ENCODE measurements at regions not wholly inside any gene's neighbourhood (a gene's known extent, or its start where the extent isn't known, plus 50 kb on each side); places are given as distances from the start of the nearest gene placed in this dataset.
A peak's percentile ranks its signal among the peaks of the same experiment; 100 is the strongest.
"Not testable (repeated sequence)": the region's sequence is repeated elsewhere in the genome, so short reads cannot be mapped to it uniquely, and the experiment has no call there.

DNA sequence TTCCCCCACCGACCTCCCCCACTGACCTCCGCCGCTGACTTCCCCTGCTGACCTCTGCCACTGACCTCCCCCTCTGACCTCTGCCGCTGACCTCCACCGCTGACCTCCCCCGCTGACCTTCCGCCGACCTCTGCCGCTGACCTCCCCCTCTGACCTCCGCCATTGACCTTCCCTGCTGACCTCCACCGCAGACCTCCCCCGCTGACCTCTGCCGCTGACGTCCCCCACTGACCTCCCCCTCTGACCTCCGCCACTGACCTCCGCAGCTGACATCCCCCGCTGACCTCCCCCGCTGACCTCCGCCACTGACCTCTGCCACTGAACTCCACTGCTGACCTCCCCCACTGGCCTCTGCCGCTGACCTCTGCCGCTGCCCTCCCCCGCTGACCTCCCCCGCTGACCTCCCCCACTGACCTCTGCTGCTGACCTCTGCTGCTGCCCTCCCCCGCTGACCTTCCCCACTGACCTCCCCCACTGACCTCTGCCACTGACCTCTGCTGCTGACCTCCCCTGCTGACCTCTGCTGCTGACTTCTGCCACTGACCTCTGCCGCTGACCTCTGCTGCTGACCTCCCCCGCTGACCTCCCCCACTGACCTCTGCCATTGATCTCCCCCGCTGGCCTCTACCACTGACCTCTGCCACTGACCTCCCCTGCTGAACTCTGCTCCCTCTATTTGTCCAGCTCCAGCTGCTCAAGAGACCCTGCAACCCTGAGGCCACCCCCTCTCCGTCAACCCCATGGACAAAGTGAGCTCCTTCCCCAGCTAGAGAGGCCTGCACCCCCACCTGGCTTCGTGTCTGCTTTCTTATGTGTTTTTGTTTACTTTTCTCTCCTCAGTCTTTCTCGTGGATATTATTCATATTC is 91.4 kb upstream of the AFDN start:
- no peak for DNase-seq (ENCODE audit: low spot score)

GRCh38 chr6:167735951-167736288 is 90.8 kb upstream of the AFDN start:
- DNase-seq (ENCODE audit: low spot score), result no peak

GRCh38 chr6:167736486-167737204 is 90.1 kb upstream of the AFDN start:
- no peak for DNase-seq (ENCODE audit: low spot score)

DNA sequence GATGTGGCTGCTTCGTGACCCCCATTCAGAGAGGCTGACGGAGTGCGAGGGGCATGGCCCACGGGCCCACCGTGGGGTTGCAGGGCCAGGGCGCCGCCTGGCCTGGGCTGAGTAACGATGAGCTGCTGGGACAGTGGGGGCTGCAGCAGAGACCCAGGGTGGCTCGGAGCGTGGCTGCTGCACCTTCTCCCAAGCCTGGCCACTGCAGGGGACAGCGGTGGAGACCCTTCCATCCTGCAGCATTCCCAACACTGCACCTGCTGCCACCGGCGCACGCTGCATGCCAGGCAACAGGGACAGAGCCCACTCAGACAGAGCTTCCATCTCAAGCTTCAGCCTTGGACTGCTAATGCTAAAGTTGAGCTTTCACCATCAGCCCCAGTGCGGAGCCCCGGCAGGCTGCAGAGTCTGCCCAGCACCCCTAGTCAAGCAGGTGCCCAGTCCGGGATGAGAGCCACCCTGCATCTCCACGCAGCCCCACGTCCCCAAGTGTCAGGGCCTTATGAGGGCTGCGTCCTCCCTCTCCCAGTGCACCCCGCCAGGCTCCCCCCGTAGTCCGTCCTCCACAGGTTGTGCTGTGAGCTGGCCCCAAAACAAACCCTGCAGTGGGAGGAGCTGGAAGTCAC is 89.4 kb upstream of the AFDN start:
- no peak for DNase-seq (ENCODE audit: low spot score)

DNA sequence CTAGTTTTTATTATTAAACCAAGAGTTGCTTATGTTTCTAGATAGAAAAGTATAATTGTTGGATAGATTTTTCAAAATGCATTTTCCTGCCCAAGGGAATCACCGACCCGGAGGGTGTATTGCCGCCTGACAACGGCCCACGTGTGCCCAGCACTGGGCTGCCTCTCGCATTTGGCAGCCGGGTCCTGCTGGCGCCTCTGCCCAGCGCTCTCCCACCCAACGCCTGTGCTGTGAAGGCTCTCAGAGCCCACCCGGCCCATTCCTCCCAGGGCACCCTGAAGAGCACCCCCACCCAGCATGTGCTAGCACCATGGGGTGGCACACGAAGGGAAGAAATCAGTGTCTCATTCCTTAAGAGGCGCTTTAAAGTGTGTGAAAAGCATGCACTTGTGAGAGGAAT is 88.3 kb upstream of the AFDN start:
- DNase-seq (ENCODE audit: low spot score), result no peak

DNA sequence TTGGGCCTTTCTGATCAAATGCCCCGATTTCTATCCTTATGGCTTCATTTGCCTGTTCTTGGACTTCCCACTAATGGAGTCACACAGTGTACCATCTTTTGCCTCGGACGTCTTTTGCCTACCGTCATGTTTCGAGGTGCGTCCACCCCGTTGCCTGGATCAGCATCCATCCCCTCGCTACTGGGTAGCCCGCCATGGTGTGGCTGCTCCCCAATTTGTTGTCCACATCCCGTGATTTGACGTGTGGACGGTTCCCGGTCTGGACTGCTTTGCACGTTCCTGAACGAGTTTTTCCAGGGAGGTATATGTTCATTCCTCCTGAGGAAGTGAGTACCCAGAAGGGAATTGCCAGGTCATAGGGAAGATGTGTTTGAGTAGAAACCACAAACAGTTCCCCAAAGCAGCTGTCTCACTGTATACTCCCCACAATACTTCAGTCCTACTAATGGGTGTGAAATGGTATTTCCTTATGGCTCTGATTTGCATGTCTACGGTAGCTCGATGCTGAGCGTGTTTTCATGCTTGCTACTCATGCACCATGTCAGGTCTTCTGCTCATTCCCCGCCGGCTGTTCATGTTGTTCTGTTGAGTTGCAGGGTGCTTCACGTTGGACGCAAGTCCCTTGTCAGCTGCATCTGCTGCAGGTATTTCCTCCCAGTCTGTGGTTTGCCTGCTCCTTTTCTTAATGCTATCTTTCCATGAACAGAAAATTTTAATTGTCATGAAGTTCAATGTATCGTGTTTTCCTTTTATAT is 86.8 kb upstream of the AFDN start:
- DNase-seq (ENCODE audit: low spot score), result no peak

GRCh38 chr6:167742719-167743303 is 83.9 kb upstream of the AFDN start:
- no peak for DNase-seq (ENCODE audit: low spot score)

GRCh38 chr6:167744681-167745669 is 81.7 kb upstream of the AFDN start:
- no peak for DNase-seq (ENCODE audit: low spot score)

DNA sequence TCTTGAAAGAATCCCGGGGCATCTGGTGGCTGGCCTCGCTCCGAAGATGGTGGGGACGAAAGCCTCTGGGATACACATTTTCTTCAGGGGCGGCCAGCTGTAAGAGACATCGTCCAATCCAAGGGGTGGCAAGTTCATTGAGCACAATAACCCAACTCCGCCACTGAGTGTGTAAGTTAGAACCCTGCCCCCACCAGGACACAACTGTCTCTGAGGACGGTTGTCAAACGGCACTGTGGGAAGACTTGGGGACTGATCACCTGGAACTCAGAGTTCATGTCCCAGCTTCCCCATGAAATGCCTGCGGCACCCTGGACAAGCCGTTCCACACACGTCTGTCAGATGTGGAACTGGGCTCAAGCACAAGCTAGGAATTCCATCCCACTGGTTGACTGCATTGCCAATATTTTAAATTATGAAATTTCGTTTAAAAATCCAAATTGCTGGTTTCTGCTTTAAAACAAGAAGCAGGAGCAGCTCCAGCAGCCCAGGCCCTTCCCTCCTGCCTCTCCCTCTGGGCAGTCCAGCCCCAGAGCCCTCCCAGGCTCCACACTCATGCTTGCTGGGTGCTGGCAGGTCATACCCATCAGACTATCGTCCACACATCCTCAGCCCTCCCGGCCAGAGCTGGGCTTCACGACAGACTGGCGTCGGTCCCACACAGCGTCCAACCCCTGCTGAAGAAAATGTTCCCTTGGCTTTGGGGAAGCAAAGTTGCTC is 80.9 kb upstream of the AFDN start:
- no peak for DNase-seq (ENCODE audit: low spot score)

DNA sequence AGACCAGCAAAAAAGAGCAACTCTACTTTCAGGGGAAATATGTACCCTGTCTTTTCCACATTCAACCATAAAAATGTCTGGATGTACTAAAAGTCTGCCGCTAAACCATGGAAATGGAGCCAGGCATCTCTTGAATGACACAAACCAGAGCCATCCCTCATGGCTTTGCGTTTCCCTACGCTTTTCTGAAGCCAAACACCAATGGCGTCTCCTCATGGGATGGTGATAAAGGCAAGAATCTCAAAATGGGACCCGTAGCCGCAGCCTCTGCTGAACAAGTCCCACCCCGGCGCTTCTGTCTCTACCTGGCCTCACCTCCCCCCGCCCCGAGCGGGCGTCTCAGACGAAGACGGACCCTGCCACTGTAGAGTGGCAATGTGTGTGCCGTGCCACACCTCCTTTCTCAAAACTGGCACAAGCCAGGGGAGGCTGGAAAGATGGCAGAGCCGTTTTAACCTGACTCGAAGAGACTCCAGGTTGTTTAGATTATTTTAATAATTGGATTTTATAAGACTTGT is 80.3 kb upstream of the AFDN start:
- no peak for DNase-seq (ENCODE audit: low spot score)

DNA sequence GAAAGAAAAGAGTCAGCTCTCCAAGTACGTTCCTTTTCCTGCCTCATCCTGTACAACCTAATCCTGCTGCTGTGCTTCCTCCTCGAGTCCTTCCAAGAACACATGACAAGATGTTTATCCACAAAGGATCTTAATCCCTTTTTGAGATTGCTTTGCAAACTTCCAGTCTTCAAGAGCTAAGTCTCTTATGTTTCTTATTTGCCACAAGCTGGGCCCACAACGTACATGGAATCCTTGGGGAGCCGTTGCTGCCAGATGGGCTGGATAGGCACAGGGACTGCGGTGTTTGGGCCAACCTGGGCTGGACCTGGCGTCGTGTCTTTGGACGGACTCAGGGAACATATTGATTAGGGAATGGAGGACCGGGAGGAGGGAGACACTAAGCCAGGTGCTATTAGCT is 79.7 kb upstream of the AFDN start:
- no peak for DNase-seq (ENCODE audit: low spot score)

DNA sequence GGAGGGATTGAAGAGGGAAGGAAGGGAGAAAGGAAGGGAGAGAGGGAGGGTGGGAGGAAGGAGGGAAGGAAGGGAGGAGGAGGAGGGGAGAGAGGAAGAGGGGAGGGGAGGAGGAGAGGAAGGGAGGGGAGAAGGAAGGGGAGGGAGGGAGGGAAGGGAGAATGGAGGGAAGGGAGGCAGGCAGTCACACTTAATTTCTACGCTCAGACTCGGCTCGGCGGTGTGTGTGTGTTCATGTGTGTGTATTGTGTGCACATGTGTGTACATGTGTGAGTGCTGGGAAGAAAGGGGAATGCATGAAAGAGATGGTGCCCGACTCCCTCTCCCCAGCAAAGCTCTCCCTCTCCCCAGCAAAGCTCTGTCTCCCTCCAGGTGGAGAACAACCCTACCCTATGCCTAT is 79.1 kb upstream of the AFDN start:
- no peak for DNase-seq (ENCODE audit: low spot score)

GRCh38 chr6:167748046-167748445 is 78.7 kb upstream of the AFDN start:
- no peak for DNase-seq (ENCODE audit: low spot score)

- no peak for DNase-seq (ENCODE audit: low spot score)
These were observed 78.0 kb upstream of the AFDN start for GRCh38 chr6:167748458-167749379.

GRCh38 chr6:167750956-167751358 is 75.8 kb upstream of the AFDN start:
- peak; percentile 35 for DNase-seq (ENCODE audit: low spot score)

- no peak for DNase-seq (ENCODE audit: low spot score)
These were observed 75.1 kb upstream of the AFDN start for GRCh38 chr6:167751579-167752115.

GRCh38 chr6:167753281-167753680 is 73.4 kb upstream of the AFDN start:
- DNase-seq (ENCODE audit: low spot score), result not testable (repeated sequence)

DNA sequence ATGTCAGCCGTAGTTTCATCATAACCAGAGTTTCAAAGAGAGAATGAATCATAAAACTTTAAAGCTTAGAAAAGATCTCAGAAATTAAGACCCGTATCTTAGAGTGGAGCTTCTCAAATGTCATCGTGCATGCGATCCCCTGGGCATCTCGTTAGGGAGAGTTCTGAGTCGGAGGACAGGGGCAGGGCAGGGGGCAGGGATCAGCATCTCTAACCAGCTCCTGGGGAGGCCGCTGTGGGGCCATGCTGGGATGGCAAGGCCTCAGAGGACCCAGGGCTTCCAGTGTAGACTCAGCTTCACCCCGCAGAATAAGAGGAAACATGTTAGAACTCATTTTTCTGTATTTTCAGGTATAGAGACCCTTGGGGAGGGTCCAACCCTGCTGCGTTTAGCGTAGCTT is 72.0 kb upstream of the AFDN start:
- DNase-seq (ENCODE audit: low spot score), result no peak

DNA sequence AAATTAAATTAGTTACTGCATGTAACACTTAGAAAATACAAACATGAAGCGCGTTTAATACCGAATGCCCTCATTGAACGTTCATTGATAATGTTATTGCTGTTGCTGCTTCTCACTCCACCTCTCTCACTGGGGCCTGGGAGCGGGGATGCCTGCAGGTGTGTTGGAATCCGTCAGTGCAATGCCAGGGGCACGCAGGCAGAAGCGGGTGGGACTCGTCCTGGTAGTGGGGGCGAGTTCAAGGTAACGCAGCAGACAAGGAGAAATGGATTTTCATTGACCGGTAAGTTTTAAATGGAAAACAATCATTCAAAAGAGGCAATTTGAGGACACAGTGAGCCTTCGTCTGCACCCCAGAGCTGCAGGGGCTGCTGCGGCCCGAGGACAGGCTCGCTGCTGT is 71.2 kb upstream of the AFDN start:
- no peak for DNase-seq (ENCODE audit: low spot score)
